ENCODE measurements at regions not wholly inside any gene's neighbourhood (a gene's known extent, or its start where the extent isn't known, plus 50 kb on each side); places are given as distances from the start of the nearest gene placed in this dataset.

DNA sequence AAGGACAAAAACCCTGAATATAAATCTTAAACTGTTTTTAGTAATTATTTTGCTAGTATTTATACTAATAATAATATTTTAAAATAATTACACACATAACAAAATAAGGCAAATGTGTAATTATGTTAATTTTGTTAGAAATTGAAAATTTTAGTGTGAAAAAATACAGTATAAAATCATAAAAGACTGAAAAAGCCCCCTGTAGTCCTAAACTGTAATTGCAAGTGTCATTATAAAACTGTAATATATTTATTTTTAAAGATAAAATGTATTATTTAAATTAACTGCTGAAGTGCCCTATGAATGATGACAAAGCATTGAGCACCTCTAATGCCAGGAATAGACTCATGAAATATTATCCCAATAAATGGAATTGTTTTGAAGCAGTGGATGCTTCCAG, 1117.7 kb downstream of the CBLN2 start:
- DNase-seq (ENCODE audit: low spot score in 2 of 2) = no peak
- intact Hi-C loops (cut with DNase I; ENCODE audit: low total_unique reads) = no loop called here
- TF ChIP-seq, protein P1, sequence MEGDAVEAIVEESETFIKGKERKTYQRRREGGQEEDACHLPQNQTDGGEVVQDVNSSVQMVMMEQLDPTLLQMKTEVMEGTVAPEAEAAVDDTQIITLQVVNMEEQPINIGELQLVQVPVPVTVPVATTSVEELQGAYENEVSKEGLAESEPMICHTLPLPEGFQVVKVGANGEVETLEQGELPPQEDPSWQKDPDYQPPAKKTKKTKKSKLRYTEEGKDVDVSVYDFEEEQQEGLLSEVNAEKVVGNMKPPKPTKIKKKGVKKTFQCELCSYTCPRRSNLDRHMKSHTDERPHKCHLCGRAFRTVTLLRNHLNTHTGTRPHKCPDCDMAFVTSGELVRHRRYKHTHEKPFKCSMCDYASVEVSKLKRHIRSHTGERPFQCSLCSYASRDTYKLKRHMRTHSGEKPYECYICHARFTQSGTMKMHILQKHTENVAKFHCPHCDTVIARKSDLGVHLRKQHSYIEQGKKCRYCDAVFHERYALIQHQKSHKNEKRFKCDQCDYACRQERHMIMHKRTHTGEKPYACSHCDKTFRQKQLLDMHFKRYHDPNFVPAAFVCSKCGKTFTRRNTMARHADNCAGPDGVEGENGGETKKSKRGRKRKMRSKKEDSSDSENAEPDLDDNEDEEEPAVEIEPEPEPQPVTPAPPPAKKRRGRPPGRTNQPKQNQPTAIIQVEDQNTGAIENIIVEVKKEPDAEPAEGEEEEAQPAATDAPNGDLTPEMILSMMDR (IDR thresholded peaks at IDR 0.05) = no peak
- no peak for TF ChIP-seq POLR2A (IDR thresholded peaks at IDR 0.05)
- no peak overlapping the region for H3K4me3 ChIP-seq (ENCODE audit: low read depth, poor library complexity, severe bottlenecking)

DNA sequence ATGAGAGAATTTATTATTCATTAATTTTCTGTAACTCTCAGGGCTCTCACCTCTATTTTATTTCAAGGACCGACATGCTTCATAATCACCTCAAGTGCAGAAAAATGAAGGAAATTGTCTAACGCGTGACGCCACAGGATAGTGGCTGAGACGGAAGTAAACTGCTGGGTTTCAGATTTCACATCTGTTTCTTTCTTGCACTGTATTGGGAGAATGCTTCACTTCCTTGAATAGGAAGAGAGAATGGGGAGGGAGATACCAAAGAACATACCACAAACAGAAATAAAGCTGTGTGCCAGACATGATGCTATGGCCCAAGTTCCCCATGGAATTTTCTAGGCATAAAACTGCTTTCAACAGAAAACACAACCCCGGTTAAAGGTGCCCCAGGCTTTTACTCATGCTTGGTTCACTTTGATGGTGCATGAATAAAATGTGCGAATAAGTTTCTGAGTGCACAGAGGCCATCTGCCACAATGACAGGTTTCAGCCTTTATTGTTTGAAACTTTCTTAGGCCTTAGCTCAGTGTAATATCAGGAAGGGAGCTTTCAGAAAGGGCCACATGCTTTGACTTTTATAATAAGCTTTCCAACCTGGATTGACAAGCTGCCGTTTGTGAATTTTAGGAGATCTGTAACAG, 1116.4 kb downstream of the SOCS6 start:
- intact Hi-C loops (cut with DNase I; ENCODE audit: low total_unique reads) = no loop called here
- no peak for DNase-seq (ENCODE audit: low spot score in 2 of 2)
- H3K4me3 ChIP-seq (ENCODE audit: low read depth, poor library complexity, severe bottlenecking) = no peak overlapping the region
- TF ChIP-seq, protein P1 (IDR thresholded peaks at IDR 0.05) = no peak
- no peak for TF ChIP-seq POLR2A (IDR thresholded peaks at IDR 0.05)
- 53 to 57% methylated on average over 8 of the region's 8 CpGs for WGBS, 2 donors

GRCh38 chr18:71403501-71403900, 1114.7 kb downstream of the SOCS6 start:
- H3K4me3 ChIP-seq (ENCODE audit: low read depth, poor library complexity, severe bottlenecking) = no peak overlapping the region
- TF ChIP-seq POLR2A (IDR thresholded peaks at IDR 0.05) = no peak
- TF ChIP-seq, protein P1 (IDR thresholded peaks at IDR 0.05) = no peak
- 49 to 61% methylated on average over 2 of the region's 2 CpGs for WGBS, 2 donors
- intact Hi-C loops (cut with DNase I; ENCODE audit: low total_unique reads) = no loop called here
- DNase-seq (ENCODE audit: low spot score in 2 of 2) = no peak

- intact Hi-C loops (cut with DNase I; ENCODE audit: low total_unique reads) = no loop called here
These were observed 1109.7 kb downstream of the SOCS6 start for GRCh38 chr18:71398531-71398930.

DNA sequence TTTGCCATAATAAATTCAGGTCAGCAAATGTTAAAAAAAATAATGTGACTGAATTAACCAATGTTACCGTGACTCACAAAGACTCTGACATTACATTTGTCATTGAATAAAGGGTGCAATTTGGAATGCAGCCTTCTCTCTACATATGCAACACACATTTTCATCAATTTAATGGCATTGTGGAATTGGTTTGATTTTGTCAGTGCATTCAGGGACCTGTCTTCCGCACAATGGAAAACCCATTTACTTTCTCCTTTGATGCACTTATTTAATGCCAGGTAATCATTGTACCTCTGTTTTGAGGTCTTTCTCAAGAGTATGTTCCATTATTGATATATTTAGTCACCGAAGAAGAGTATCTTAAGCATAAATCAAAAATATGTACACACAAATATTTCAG, 1099.3 kb downstream of the SOCS6 start:
- WGBS, 2 donors = 65 to 67% methylated on average over 3 of the region's 3 CpGs
- H3K4me3 ChIP-seq (ENCODE audit: low read depth, poor library complexity, severe bottlenecking) = no peak overlapping the region
- TF ChIP-seq POLR2A (IDR thresholded peaks at IDR 0.05) = no peak
- TF ChIP-seq, protein P1 (IDR thresholded peaks at IDR 0.05) = no peak
- DNase-seq (ENCODE audit: low spot score in 2 of 2) = no peak
- intact Hi-C loops (cut with DNase I; ENCODE audit: low total_unique reads) = no loop called here

More at GRCh38 chr18:71398531-71398930, 1109.7 kb downstream of the SOCS6 start:
- 48 to 51% methylated on average over 4 of the region's 4 CpGs for WGBS, 2 donors
- no peak overlapping the region for H3K4me3 ChIP-seq (ENCODE audit: low read depth, poor library complexity, severe bottlenecking)
- DNase-seq (ENCODE audit: low spot score in 2 of 2) = no peak
- TF ChIP-seq POLR2A (IDR thresholded peaks at IDR 0.05) = no peak
- TF ChIP-seq, protein P1 (IDR thresholded peaks at IDR 0.05) = no peak
